Muscle layer of duodenum (tissue), 2 donors: ENCODE measurements at regions not wholly inside any gene's neighbourhood (a gene's known extent, or its start where the extent isn't known, plus 50 kb on each side); places are given as distances from the start of the nearest gene placed in this dataset.

Source experiments
- H3K27ac ChIP-seq: one replicate; pipeline ENCODE4 v1.7.0; 2013; ENCODE audit warnings: mild to moderate bottlenecking, low read length
- H3K27me3 ChIP-seq: one replicate; pipeline ENCODE4 v1.7.0; 2013; ENCODE audit warnings: low read depth, mild to moderate bottlenecking, control low read depth, low read length
- H3K36me3 ChIP-seq, 2 donors: one replicate each; pipeline ENCODE4 v1.7.0; 2013; ENCODE audit warnings: low read length in 2 of 2, control low read depth in 1 of 2, mild to moderate bottlenecking in 1 of 2; ENCODE audit not compliant: insufficient read depth in 2 of 2, control insufficient read depth in 1 of 2
- H3K4me1 ChIP-seq, 2 donors: one replicate each; pipeline ENCODE4 v1.7.0; 2013; ENCODE audit warnings: low read length in 2 of 2, mild to moderate bottlenecking in 2 of 2, control low read depth in 1 of 2, moderate library complexity in 1 of 2; ENCODE audit not compliant: insufficient read depth in 2 of 2, control insufficient read depth in 1 of 2
- H3K4me3 ChIP-seq, 2 donors: one replicate each; pipeline ENCODE4 v1.7.0; 2013; ENCODE audit warnings: low read length in 2 of 2, low read depth in 1 of 2, mild to moderate bottlenecking in 1 of 2
- H3K9me3 ChIP-seq, 2 donors: one replicate each; pipeline ENCODE4 v1.7.0; 2013; ENCODE audit warnings: low read length in 2 of 2, control low read depth in 1 of 2, mild to moderate bottlenecking in 1 of 2; ENCODE audit not compliant: control insufficient read depth in 1 of 2
- donor health status: healthy.

DNA sequence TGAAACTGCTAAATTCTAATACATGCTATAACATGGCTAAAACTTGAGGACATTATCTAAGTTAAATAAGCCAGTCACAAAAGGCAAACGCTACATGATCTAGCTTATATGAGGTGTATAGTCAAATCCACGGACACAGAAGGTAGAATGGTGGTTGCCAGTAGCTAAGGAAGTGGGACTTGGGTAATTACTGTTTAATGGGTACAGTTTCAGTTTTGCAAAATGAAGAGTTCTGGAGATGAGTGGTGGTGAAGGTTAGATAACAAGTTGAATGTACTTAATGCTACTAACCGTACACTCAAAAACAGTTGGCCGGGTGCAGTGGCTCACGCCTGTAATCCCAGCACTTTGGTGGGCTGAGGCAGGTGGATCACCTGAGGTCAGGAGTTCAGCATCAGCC, 644.5 kb upstream of the DIPK2B start:
- Histone ChIP-seq H3K9me3 (no peaks in the 10 kb centered on the region), H3K4me3 (no peak overlapping the region), H3K27ac (no peak overlapping the region), H3K36me3 (no peaks in the 10 kb centered on the region), H3K27me3 (no peaks in the 10 kb centered on the region), H3K4me1 (no peaks in the 10 kb centered on the region)

DNA sequence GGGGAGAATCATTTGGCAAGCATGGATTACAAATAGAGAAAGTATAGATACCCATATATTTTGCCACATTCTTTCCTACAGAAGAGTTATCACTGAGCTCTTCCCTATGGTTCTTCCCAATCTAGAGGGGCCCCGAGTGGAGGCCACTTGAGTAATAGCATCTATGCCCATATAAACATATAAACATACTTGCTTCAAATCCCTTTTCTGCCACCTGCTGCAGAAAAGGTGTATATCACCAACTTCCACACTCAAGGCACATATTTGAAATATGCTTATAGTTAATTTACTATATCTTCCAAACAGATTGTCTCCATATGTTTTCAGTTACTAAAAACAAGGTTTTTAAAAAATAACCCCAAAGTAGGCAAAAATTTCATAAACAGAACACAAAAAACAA, 642.8 kb upstream of the DIPK2B start:
- Histone ChIP-seq H3K27me3 (no peaks in the 10 kb centered on the region), H3K27ac (no peak overlapping the region)

DNA sequence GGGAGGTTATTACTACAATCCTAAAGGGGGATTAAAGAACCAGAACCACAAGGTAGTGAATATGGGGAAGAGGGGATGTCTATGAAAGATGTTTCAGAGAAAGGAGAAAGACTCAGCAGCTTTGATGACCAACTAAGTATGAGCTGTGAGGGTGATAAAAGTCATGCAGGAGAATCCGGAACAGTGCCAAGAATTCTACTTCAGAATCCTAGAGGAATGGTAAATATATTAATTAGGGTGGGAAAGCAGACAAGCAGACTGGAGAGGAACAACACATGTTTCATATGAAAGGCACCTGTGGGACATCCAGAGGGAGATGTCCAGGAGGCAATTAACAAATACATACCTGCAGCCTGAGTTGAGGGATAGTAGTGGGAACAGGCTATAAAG, 642.2 kb upstream of the DIPK2B start:
- Histone ChIP-seq H3K4me3 (no peak overlapping the region), H3K36me3 (no peaks in the 10 kb centered on the region), H3K9me3 (no peaks in the 10 kb centered on the region), H3K27ac (no peak overlapping the region), H3K4me1 (no peaks in the 10 kb centered on the region), H3K27me3 (no peaks in the 10 kb centered on the region)

More for the DNA sequence above, 642.8 kb upstream of the DIPK2B start:
- Histone ChIP-seq H3K4me3 (no peak overlapping the region), H3K36me3 (no peaks in the 10 kb centered on the region), H3K9me3 (no peaks in the 10 kb centered on the region), H3K4me1 (no peaks in the 10 kb centered on the region)

DNA sequence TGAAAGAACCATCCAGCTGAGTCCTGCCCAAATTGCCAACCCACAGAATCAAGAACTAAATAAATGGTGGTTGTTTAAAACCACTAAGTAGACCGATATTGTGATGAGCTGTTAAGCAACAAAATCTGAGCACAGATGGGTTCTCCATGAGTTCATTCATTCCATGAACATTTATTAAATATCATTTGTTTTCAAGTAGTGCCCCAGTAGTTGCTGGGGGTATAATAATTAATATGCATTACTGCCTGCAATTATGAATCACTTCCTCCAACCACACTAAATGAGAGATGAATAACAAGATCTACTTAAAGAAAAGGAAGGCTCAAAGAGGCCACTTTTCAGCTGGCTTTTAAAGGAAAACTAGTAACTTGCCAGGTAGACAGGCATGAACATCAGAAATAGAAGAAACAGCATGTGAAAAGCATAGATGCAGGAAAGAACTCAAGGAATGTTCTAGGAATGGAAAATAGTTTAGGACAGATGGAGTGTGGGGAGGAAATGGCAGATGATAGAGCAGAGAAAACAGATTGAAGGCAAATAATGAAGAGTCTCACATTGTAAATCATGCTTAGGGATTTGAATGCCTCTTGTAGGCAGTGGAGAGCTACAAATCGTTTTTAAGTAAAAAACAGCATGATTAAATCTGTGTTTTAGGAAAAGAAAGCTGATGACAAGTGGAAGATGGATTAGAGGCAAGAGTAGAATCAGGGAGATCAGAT, 641.7 kb upstream of the DIPK2B start:
- no peaks in the 10 kb centered on the region for H3K4me1 ChIP-seq
- no peak overlapping the region for H3K27ac ChIP-seq

DNA sequence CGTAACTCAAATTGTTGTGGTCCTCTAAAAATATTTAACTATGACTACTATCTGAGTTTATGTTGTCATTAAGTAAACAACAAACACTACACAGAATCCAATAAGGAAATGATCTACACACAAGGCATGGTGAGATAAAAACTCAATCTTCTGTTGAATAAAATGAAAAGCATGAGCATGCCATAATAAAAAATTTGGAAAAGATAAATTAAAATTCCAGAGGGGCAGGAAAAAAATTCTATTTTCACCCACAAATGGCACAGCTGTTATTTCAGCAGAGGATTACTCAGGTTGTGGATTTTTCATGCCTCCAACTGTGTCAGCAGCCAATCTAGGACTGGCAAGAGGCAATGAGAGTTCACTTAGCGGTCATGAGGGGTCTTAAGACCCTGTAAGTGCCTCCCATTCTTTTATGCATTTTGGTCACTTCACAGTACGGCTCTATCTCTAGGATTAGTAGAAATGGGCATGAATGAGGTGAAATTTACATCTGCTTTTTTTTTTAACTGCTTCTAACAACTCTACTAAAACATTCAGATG, 639.8 kb upstream of the DIPK2B start:
- Histone ChIP-seq H3K9me3 (no peaks in the 10 kb centered on the region), H3K27ac (no peak overlapping the region), H3K27me3 (no peaks in the 10 kb centered on the region), H3K36me3 (no peaks in the 10 kb centered on the region), H3K4me3 (no peak overlapping the region), H3K4me1 (no peaks in the 10 kb centered on the region)

More for the DNA sequence above, 641.7 kb upstream of the DIPK2B start:
- Histone ChIP-seq H3K4me3 (no peak overlapping the region), H3K36me3 (no peaks in the 10 kb centered on the region), H3K9me3 (no peaks in the 10 kb centered on the region), H3K27me3 (no peaks in the 10 kb centered on the region)

DNA sequence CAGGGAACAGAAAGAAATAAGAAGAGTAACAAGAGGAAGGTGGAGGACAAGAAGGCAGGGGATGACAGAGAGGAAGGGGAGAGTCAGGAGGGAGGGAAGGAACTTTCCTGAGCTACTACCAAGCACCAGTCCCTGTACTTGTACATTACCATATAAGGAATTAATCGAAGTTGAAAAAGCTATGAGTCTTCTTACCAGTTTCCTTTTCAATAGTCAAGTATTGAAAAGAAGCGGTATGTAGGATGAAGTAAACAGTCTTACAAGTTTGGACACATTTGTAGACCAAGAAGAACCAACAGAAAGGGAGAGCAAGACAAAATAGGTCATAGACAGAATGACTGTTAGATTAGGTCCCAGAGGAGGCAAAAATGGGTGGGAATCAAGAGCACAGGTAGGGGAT, 629.7 kb upstream of the DIPK2B start:
- no peaks in the 10 kb centered on the region for H3K36me3 ChIP-seq
- H3K27me3 ChIP-seq = no peaks in the 10 kb centered on the region
- no peaks in the 10 kb centered on the region for H3K4me1 ChIP-seq
- no peak overlapping the region for H3K27ac ChIP-seq
- H3K9me3 ChIP-seq = no peaks in the 10 kb centered on the region
- no peak overlapping the region for H3K4me3 ChIP-seq

DNA sequence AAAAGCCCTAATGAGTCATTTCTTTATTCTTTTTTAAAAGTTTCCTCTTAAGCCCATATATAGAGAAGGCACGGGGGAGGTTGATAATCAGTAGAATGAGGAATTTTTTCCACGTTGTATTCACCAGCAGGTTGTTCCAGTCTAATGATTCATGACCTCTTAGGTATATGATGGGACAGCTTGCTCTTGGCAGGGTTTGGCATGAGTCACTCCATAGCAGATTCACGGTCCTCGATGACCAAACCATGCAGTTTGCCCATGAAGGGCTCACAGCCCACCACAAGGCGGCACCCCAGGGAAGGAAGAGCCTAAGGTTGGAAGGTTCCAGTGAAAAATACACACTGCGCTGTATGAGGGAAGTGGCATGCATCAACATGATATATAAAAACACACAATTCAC, 623.8 kb upstream of the DIPK2B start:
- no peaks in the 10 kb centered on the region for H3K4me1 ChIP-seq
- no peaks in the 10 kb centered on the region for H3K9me3 ChIP-seq
- no peaks in the 10 kb centered on the region for H3K27me3 ChIP-seq
- H3K36me3 ChIP-seq = no peaks in the 10 kb centered on the region
- H3K27ac ChIP-seq = no peak overlapping the region
- H3K4me3 ChIP-seq = no peak overlapping the region

DNA sequence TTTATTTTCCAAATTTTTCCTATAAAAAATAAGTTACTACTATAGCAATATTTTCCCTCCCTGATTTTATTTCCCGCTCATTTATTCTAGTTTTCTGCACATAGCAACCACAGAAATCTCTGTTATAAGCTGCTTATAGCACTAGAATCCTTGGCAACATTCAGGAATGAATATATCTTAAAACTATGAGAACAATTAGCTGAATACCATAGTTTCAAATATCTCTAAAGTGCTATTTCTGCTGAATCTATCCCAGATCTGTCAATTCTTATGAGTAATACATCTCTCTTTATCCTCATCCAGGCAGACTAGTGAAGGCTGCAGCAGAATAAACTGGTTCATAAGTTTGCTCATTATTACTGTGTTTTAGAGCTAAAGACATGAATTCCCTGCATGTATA, 622.9 kb upstream of the DIPK2B start:
- Histone ChIP-seq H3K9me3 (no peaks in the 10 kb centered on the region), H3K27ac (no peak overlapping the region), H3K36me3 (no peaks in the 10 kb centered on the region), H3K4me1 (no peaks in the 10 kb centered on the region), H3K4me3 (no peak overlapping the region), H3K27me3 (no peaks in the 10 kb centered on the region)

DNA sequence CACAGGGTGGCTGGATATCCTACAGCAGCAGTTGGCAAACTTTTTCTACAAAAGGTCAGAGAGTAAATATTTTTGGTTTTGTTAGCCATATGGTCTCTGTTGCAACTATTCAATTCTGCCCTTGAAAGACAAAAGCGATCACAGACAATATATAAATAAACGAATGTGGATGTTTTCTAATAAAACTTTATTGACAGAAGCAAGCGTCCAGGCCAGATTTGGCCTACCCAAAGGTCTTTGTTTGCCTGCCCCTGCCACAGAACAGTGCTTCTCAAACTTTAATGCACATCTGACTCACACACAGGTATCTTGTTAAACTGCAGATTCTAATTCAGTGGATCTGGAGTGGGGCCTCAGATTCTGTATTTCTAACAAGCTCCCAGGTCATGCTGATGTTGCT, 621.4 kb upstream of the DIPK2B start:
- Histone ChIP-seq H3K4me1 (no peaks in the 10 kb centered on the region), H3K4me3 (no peak overlapping the region), H3K36me3 (no peaks in the 10 kb centered on the region), H3K27ac (no peak overlapping the region), H3K9me3 (no peaks in the 10 kb centered on the region), H3K27me3 (no peaks in the 10 kb centered on the region)

DNA sequence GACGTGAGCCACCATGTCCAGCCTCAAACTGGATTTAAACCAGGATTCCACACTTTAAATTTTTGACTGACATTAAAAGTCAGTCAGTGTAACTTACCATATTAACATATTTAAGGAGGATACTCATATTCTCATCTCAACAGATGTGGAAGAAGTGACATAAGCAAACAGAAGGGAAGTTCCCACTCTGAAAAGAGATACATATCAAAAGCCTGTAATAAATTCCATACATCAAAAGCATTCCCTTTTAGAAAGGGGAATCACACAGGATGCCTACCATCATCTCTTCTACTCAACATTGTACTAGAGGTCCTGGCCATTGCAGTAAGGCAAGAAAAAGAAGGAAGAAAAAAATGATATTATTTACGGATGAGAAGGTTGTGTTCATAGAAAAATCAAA, 618.2 kb upstream of the DIPK2B start:
- H3K9me3 ChIP-seq = no peaks in the 10 kb centered on the region
- no peaks in the 10 kb centered on the region for H3K27me3 ChIP-seq
- H3K4me1 ChIP-seq = no peaks in the 10 kb centered on the region
- H3K36me3 ChIP-seq = no peaks in the 10 kb centered on the region
- no peak overlapping the region for H3K27ac ChIP-seq
- H3K4me3 ChIP-seq = no peak overlapping the region

DNA sequence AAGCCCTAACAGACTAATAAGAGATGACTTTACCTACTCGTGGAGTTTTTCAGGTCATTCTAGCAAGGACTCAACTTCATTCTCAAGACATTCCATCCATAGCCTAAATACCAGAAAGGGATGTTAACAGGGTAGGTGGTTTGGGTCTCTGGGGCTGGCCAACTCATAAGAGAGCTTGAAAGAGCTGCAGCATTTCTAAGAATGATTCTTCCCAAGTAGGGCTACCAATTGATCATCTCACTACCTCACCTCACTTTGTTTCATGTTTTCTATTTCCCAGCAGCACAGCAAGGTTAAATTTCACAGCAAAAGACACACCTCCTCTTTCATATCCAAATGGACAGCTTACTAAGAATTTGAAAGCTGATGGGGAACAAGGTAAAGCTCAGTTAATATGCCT, 614.8 kb upstream of the DIPK2B start:
- H3K9me3 ChIP-seq = no peaks in the 10 kb centered on the region
- H3K4me3 ChIP-seq = no peak overlapping the region
- H3K4me1 ChIP-seq = no peaks in the 10 kb centered on the region
- H3K27ac ChIP-seq = no peak overlapping the region
- no peaks in the 10 kb centered on the region for H3K27me3 ChIP-seq
- no peaks in the 10 kb centered on the region for H3K36me3 ChIP-seq

DNA sequence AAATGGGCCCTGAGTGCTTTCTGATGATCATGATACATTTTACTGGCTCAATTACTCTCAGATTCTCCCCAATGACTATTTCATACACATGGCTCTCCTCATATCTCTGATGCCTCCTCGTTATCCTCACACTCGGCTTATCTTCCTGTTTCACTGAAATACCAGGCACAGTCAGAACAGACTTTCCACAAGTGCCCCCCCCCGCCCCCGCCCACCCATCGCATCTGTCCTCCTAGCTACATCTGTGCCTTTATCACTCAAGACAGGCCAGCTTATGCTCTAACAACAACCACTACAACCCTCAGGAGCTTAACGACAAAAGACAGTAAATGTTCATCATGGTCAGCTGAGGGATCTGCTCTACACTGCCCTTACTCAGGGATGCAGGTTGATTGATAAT, 610.6 kb upstream of the DIPK2B start:
- Histone ChIP-seq H3K36me3 (peaks cover 0 to 4% of the 10 kb centered on the region in 2 donors), H3K27ac (no peak overlapping the region), H3K4me3 (no peak overlapping the region), H3K4me1 (peaks cover 0 to 7% of the 10 kb centered on the region in 2 donors), H3K9me3 (no peaks in the 10 kb centered on the region), H3K27me3 (no peaks in the 10 kb centered on the region)
